SK-N-SH treated with all-trans-retinoic acid at 6 μM for 48 hours (cell line): ENCODE measurements at regions not wholly inside any gene's neighbourhood (a gene's known extent, or its start where the extent isn't known, plus 50 kb on each side); places are given as distances from the start of the nearest gene placed in this dataset.

Experiments
- ISL1 ChIP-seq: fragments of 250-450 bp; sonication (Bioruptor Pico); IDR thresholded peaks from 2 replicates; pipeline ENCODE4 v2.1.2; 2022; ENCODE audit warnings: mild to moderate bottlenecking, moderate library complexity
- TCF4 ChIP-seq: fragments of 250-450 bp; sonication (Bioruptor Pico); IDR thresholded peaks from 2 replicates; pipeline ENCODE4 v1.8.0; 2021; ENCODE audit warnings: mild to moderate bottlenecking, moderate library complexity, borderline replicate concordance

GRCh38 chr6:92911301-92911700 is 508.1 kb downstream of the EPHA7 start:
- no peak for TF ChIP-seq ISL1 (CRISPR knock-in tag)
- no peak for TF ChIP-seq TCF4
